OCI-LY1 (cell line): ENCODE measurements at regions not wholly inside any gene's neighbourhood (a gene's known extent, or its start where the extent isn't known, plus 50 kb on each side); places are given as distances from the start of the nearest gene placed in this dataset.

Experiments used
- EZH2 ChIP-seq: fragments of 200-600 bp; sonication (generic), shearing (Covaris generic); IDR thresholded peaks from 2 replicates; pipeline ENCODE4 v1.8.0; 2017; ENCODE audit warnings: borderline replicate concordance, mixed run types, mild to moderate bottlenecking, antibody characterized with exemption, low read length, moderate library complexity, mixed read lengths
- TF ChIP-seq, protein P1 (sequence below): fragments of 200-600 bp; sonication (generic), shearing (Covaris generic); IDR thresholded peaks from 2 replicates; pipeline ENCODE4 v1.5.1; 2017; ENCODE audit warnings: mild to moderate bottlenecking, antibody characterized with exemption, low read length, moderate library complexity, mixed read lengths

- TF ChIP-seq, protein P1, sequence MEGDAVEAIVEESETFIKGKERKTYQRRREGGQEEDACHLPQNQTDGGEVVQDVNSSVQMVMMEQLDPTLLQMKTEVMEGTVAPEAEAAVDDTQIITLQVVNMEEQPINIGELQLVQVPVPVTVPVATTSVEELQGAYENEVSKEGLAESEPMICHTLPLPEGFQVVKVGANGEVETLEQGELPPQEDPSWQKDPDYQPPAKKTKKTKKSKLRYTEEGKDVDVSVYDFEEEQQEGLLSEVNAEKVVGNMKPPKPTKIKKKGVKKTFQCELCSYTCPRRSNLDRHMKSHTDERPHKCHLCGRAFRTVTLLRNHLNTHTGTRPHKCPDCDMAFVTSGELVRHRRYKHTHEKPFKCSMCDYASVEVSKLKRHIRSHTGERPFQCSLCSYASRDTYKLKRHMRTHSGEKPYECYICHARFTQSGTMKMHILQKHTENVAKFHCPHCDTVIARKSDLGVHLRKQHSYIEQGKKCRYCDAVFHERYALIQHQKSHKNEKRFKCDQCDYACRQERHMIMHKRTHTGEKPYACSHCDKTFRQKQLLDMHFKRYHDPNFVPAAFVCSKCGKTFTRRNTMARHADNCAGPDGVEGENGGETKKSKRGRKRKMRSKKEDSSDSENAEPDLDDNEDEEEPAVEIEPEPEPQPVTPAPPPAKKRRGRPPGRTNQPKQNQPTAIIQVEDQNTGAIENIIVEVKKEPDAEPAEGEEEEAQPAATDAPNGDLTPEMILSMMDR, result no peak
- no peak for TF ChIP-seq EZH2
Measured at GRCh38 chr5:74462356-74462755, 178.2 kb downstream of the ENC1 start.
